Middle frontal gyrus (tissue), 1 donor: ENCODE measurements at regions not wholly inside any gene's neighbourhood (a gene's known extent, or its start where the extent isn't known, plus 50 kb on each side); places are given as distances from the start of the nearest gene placed in this dataset.
"Not testable (repeated sequence)": the region's sequence is repeated elsewhere in the genome, so short reads cannot be mapped to it uniquely, and the experiment has no call there.

ENCODE experiments used
- DNase-seq: peaks from one replicate; pipeline ENCODE4 v3.0.0-alpha.2; 2015; ENCODE audit warnings: low spot score; ENCODE audit errors: extremely low spot score

GRCh38 chr19:28307963-28308362 lies 905.0 kb downstream of the UQCRFS1 start:
- no peak for DNase-seq

- no peak for DNase-seq
Observed at GRCh38 chr19:28307487-28307886, 905.5 kb downstream of the UQCRFS1 start.

- no peak for DNase-seq
Observed at GRCh38 chr19:28305513-28305912, 907.4 kb downstream of the UQCRFS1 start.

GRCh38 chr19:28303502-28303901 lies 909.4 kb downstream of the UQCRFS1 start:
- no peak for DNase-seq

GRCh38 chr19:28301961-28302360 lies 911.0 kb downstream of the UQCRFS1 start:
- no peak for DNase-seq

GRCh38 chr19:28301463-28301862 lies 911.5 kb downstream of the UQCRFS1 start:
- DNase-seq = no peak

- DNase-seq = no peak
Observed at GRCh38 chr19:28299649-28300048, 913.3 kb downstream of the UQCRFS1 start.

- DNase-seq = no peak
Observed at GRCh38 chr19:28297586-28298157, 915.3 kb downstream of the UQCRFS1 start.

- no peak for DNase-seq
Observed at GRCh38 chr19:28297036-28297435, 915.9 kb downstream of the UQCRFS1 start.

GRCh38 chr19:28296506-28296905 lies 916.4 kb downstream of the UQCRFS1 start:
- no peak for DNase-seq

GRCh38 chr19:28294975-28295374 lies 918.0 kb downstream of the UQCRFS1 start:
- DNase-seq = not testable (repeated sequence)

- DNase-seq = no peak
Observed at GRCh38 chr19:28294395-28294794, 918.6 kb downstream of the UQCRFS1 start.

GRCh38 chr19:28293685-28294084 lies 919.3 kb downstream of the UQCRFS1 start:
- no peak for DNase-seq

GRCh38 chr19:28292822-28293500 lies 920.0 kb downstream of the UQCRFS1 start:
- DNase-seq = no peak

GRCh38 chr19:28291874-28292273 lies 921.1 kb downstream of the UQCRFS1 start:
- DNase-seq = no peak

GRCh38 chr19:28290963-28291657 lies 921.8 kb downstream of the UQCRFS1 start:
- DNase-seq = no peak

- peak; percentile 58 for DNase-seq
Observed at GRCh38 chr19:28289295-28290063, 923.5 kb downstream of the UQCRFS1 start.

- no peak for DNase-seq
Observed at GRCh38 chr19:28288572-28289264, 924.2 kb downstream of the UQCRFS1 start.

- no peak for DNase-seq
Observed at GRCh38 chr19:28285917-28286316, 927.0 kb downstream of the UQCRFS1 start.

GRCh38 chr19:28285078-28285477 lies 927.9 kb downstream of the UQCRFS1 start:
- DNase-seq = no peak

GRCh38 chr19:28284389-28284788 lies 928.6 kb downstream of the UQCRFS1 start:
- DNase-seq = no peak
